PC-9 (cell line): ENCODE measurements at regions not wholly inside any gene's neighbourhood (a gene's known extent, or its start where the extent isn't known, plus 50 kb on each side); places are given as distances from the start of the nearest gene placed in this dataset.

Source experiments
- BruUV-seq: library from RNA; stranded (reverse); fragments of 400-500 nt; replicated peaks from 2 replicates; lab custom pipeline; 2021; lab: Mats Ljungman, UMichigan
- CTCF ChIA-PET: fragments of 300-600 bp; sonication (Branson Sonifier 250); formaldehyde crosslinking; loops from one replicate; lab custom pipeline; 2022; ENCODE audit warnings: antibody characterized with exemption; lab: Charles Lee
- POLR2A ChIA-PET: fragments of 300-600 bp; sonication (Branson Sonifier 250); formaldehyde crosslinking; loops from one replicate; lab custom pipeline; 2022; ENCODE audit warnings: antibody characterized with exemption; ENCODE audit not compliant: unreplicated experiment; lab: Charles Lee
- DNase-seq, 2 experiments: peaks; one replicate each; pipeline versions ENCODE4 v3.0.0 to v3.0.0-alpha.2; 2015 to 2022; ENCODE audit warnings: mixed read lengths in 1 of 2
- H2AFZ ChIP-seq: fragments of 200-600 bp; sonication (generic); 2 replicates; pipeline ENCODE4 v1.8.1; 2017; ENCODE audit warnings: antibody characterized with exemption
- H3F3A ChIP-seq: fragments of 200-600 bp; sonication (generic); 2 replicates; pipeline ENCODE4 v1.8.1; 2017; ENCODE audit warnings: antibody characterized with exemption, mild to moderate bottlenecking, low read depth; ENCODE audit not compliant: insufficient read depth
- H3K27ac ChIP-seq: fragments of 200-600 bp; sonication (generic); 2 replicates; pipeline ENCODE4 v1.6.1; 2016; ENCODE audit warnings: mixed run types
- H3K27me3 ChIP-seq: fragments of 200-600 bp; sonication (generic); 2 replicates; pipeline ENCODE4 v1.6.1; 2016; ENCODE audit warnings: low read depth, mixed run types; ENCODE audit not compliant: insufficient read depth
- H3K36me3 ChIP-seq: fragments of 200-600 bp; sonication (generic); 2 replicates; pipeline ENCODE4 v1.6.1; 2016; ENCODE audit warnings: low read depth, mixed run types
- H3K4me1 ChIP-seq: fragments of 200-600 bp; sonication (generic); replicated peaks from 2 replicates; pipeline ENCODE4 v1.6.1; 2016; ENCODE audit warnings: mixed run types; ENCODE audit not compliant: insufficient read depth
- H3K4me2 ChIP-seq: fragments of 200-600 bp; sonication (generic); 2 replicates; pipeline ENCODE4 v1.6.1; 2017; ENCODE audit warnings: mixed run types
- H3K4me3 ChIP-seq: fragments of 200-600 bp; sonication (generic); 2 replicates; pipeline ENCODE4 v1.6.1; 2016; ENCODE audit warnings: mixed run types
- H3K79me2 ChIP-seq: fragments of 200-600 bp; sonication (generic); 2 replicates; pipeline ENCODE4 v1.6.1; 2017; ENCODE audit warnings: low read depth, mixed run types
- H3K9me2 ChIP-seq: fragments of 200-600 bp; sonication (generic); 2 replicates; pipeline ENCODE4 v1.8.1; 2017; ENCODE audit warnings: mild to moderate bottlenecking; ENCODE audit not compliant: insufficient read depth
- H3K9me3 ChIP-seq: fragments of 200-600 bp; sonication (generic); 2 replicates; pipeline ENCODE4 v1.8.1; 2016; ENCODE audit warnings: low read depth; ENCODE audit not compliant: insufficient read depth
- H4K20me1 ChIP-seq: fragments of 200-600 bp; sonication (generic); 2 replicates; pipeline ENCODE4 v1.8.1; 2017; ENCODE audit not compliant: insufficient read depth
- EZH2 ChIP-seq: fragments of 200-600 bp; sonication (generic); IDR thresholded peaks from 2 replicates; pipeline ENCODE4 v1.8.0; 2017; ENCODE audit warnings: antibody characterized with exemption, low read depth
- intact Hi-C: fragments of 100-400 bp; cut with micrococcal nuclease; formaldehyde crosslinking; loops from one replicate; pipeline ENCODE4 v1.10.0; 2022; ENCODE audit not compliant: unreplicated experiment
- TF ChIP-seq, protein P1 (sequence below): fragments of 200-600 bp; sonication (generic); conservative IDR thresholded peaks from 2 replicates; pipeline ENCODE4 v1.6.1; 2017; ENCODE audit warnings: mixed run types, antibody characterized with exemption, mild to moderate bottlenecking, moderate library complexity

DNA sequence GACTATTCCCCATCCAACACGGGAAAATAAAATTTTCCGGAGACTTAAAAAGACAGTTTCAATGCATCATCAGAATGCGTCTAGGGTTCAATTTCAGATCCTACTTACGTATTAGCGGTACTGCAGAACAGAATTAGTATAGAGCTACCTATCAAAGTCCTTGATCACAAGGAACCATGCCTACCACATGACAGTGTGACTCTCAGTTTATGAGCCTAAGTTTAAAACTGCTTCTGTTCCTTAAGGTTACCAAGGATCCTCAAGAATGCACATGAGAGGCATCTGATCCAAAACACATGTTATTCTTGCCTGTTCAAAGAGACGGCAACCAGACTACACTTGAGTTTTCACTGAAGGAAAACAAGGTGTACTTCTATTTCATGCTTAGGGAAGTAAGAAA lies 369.7 kb downstream of the EPHA4 start:
- TF ChIP-seq, protein P1, sequence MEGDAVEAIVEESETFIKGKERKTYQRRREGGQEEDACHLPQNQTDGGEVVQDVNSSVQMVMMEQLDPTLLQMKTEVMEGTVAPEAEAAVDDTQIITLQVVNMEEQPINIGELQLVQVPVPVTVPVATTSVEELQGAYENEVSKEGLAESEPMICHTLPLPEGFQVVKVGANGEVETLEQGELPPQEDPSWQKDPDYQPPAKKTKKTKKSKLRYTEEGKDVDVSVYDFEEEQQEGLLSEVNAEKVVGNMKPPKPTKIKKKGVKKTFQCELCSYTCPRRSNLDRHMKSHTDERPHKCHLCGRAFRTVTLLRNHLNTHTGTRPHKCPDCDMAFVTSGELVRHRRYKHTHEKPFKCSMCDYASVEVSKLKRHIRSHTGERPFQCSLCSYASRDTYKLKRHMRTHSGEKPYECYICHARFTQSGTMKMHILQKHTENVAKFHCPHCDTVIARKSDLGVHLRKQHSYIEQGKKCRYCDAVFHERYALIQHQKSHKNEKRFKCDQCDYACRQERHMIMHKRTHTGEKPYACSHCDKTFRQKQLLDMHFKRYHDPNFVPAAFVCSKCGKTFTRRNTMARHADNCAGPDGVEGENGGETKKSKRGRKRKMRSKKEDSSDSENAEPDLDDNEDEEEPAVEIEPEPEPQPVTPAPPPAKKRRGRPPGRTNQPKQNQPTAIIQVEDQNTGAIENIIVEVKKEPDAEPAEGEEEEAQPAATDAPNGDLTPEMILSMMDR = no peak
- no peak for TF ChIP-seq EZH2
- H3K27ac ChIP-seq = no peak overlapping the region
- no peak for DNase-seq
- no peaks in the 10 kb centered on the region for H3K36me3 ChIP-seq
- 0 out of 2 replicates have a peak, but pooled peaks cover 3% of the 10 kb centered on the region for H3K4me1 ChIP-seq
- H3K9me2 ChIP-seq = no peaks in the 10 kb centered on the region
- BruUV-seq = no TSS peak
- CTCF ChIA-PET = no interaction called here
- no peaks in the 10 kb centered on the region for H3K9me3 ChIP-seq
- H3K79me2 ChIP-seq = no peaks in the 10 kb centered on the region
- H4K20me1 ChIP-seq = no peaks in the 10 kb centered on the region
- no peak overlapping the region for H3K4me3 ChIP-seq
- intact Hi-C loops = no loop called here
- no peaks in the 10 kb centered on the region for H3F3A ChIP-seq
- POLR2A ChIA-PET = no interaction called here
- H3K4me2 ChIP-seq = no peak overlapping the region
- no peak overlapping the region for H2AFZ ChIP-seq
- no peaks in the 10 kb centered on the region for H3K27me3 ChIP-seq

DNA sequence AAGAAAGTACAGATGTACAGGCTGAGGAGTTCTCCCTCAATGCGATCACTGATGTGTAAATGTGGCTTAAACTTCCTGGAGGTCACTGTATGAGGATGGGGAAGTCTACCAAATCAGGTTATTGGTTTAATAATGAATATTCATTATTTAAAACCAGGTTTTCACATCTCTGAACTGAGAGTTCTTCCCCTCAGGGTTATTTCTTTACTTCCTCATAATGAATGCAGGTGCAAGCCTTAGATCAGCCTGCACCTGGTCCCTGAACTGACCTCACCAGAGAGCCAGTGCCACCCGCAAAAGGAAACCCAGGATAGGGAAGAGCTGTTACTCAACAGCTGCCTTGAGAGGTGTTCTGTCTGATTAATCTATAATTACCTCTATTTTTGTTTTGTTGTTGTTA lies 369.0 kb downstream of the EPHA4 start:
- ChIA-PET CTCF (no interaction called here), POLR2A (no interaction called here)
- no peaks in the 10 kb centered on the region for H3K79me2 ChIP-seq

DNA sequence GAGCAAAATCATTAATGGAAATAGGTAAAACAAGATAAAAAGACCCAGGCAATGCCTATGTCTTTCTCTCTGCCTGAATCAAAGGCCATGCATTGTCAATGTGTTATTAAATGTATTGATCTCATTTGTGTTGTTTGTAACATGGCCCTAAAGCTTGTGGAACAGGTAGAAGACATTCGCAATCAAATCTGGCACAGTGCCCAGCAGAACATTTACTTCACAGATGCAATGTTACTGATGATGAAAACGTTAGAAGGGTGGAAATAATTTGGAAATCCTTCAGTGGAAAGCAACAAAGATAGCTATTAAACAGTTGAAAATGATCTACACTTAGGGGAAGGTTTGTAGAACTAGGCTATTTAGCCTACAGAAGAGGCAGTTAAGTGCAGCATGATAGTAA lies 368.2 kb downstream of the EPHA4 start:
- TF ChIP-seq, protein P1 = no peak
- TF ChIP-seq EZH2 = no peak
- intact Hi-C loops = no loop called here
- H3K4me1 ChIP-seq = 0 out of 2 replicates have a peak, but pooled peaks cover 3% of the 10 kb centered on the region
- H3K36me3 ChIP-seq = no peaks in the 10 kb centered on the region
- no peak for DNase-seq
- H3K9me2 ChIP-seq = no peaks in the 10 kb centered on the region
- no peak overlapping the region for H3K4me3 ChIP-seq
- H3K27me3 ChIP-seq = no peaks in the 10 kb centered on the region
- H3K79me2 ChIP-seq = no peaks in the 10 kb centered on the region
- H3K9me3 ChIP-seq = no peaks in the 10 kb centered on the region
- H3K27ac ChIP-seq = no peak overlapping the region
- BruUV-seq = no TSS peak
- ChIA-PET CTCF (interaction anchor here (0.7 kb wide), 1 partner anchor 379 kb away, joined by 3 read pairs; no protein-coding TSS in a partner anchor), POLR2A (no interaction called here)
- no peaks in the 10 kb centered on the region for H4K20me1 ChIP-seq
- H3K4me2 ChIP-seq = no peak overlapping the region
- H2AFZ ChIP-seq = no peak overlapping the region
- H3F3A ChIP-seq = no peaks in the 10 kb centered on the region

More for the DNA sequence above, 369.0 kb downstream of the EPHA4 start:
- BruUV-seq = no TSS peak
- Histone ChIP-seq H3K36me3 (no peaks in the 10 kb centered on the region), H3K4me1 (0 out of 2 replicates have a peak, but pooled peaks cover 3% of the 10 kb centered on the region), H3F3A (no peaks in the 10 kb centered on the region), H2AFZ (no peak overlapping the region), H3K9me2 (no peaks in the 10 kb centered on the region), H3K9me3 (no peaks in the 10 kb centered on the region), H3K4me2 (no peak overlapping the region), H3K27me3 (no peaks in the 10 kb centered on the region), H4K20me1 (no peaks in the 10 kb centered on the region), H3K4me3 (no peak overlapping the region), H3K27ac (no peak overlapping the region)
- TF ChIP-seq, protein P1 = no peak
- no peak for DNase-seq
- intact Hi-C loops = no loop called here
